ENCODE measurements at regions not wholly inside any gene's neighbourhood (a gene's known extent, or its start where the extent isn't known, plus 50 kb on each side); places are given as distances from the start of the nearest gene placed in this dataset.

- Mint-ChIP-seq H3K4me1 (ENCODE audit: low read depth) (peaks cover 55% of the 10 kb centered on the region), H3K27me3 (ENCODE audit: low read depth) (no peaks in the 10 kb centered on the region), H3K27ac (ENCODE audit: unreplicated experiment) (no peak overlapping the region), H3K4me3 (ENCODE audit: unreplicated experiment) (no peak overlapping the region), H3K36me3 (ENCODE audit: low read depth) (no peaks in the 10 kb centered on the region), H3K9me3 (ENCODE audit: low read depth) (no peaks in the 10 kb centered on the region)
- DNase-seq (ENCODE audit: low spot score), result no peak
- TF ChIP-seq CTCF (IDR thresholded peaks at IDR 0.05), result no peak
Measured at GRCh38 chr1:244967159-244967558, 102.8 kb upstream of the HNRNPU start.

GRCh38 chr1:244965185-244966030, 101.1 kb upstream of the HNRNPU start:
- peaks cover 48% of the 10 kb centered on the region for H3K4me1 Mint-ChIP-seq (ENCODE audit: low read depth)
- no peaks in the 10 kb centered on the region for H3K9me3 Mint-ChIP-seq (ENCODE audit: low read depth)
- peak overlapping the region; percentile 59 for H3K27ac Mint-ChIP-seq (ENCODE audit: unreplicated experiment)
- H3K4me3 Mint-ChIP-seq (ENCODE audit: unreplicated experiment), result no peak overlapping the region
- DNase-seq (ENCODE audit: low spot score), result no peak
- H3K36me3 Mint-ChIP-seq (ENCODE audit: low read depth), result no peaks in the 10 kb centered on the region
- TF ChIP-seq CTCF (IDR thresholded peaks at IDR 0.05), result no peak
- no peaks in the 10 kb centered on the region for H3K27me3 Mint-ChIP-seq (ENCODE audit: low read depth)

GRCh38 chr1:244964112-244964971, 100.0 kb upstream of the HNRNPU start:
- H3K4me1 Mint-ChIP-seq (ENCODE audit: low read depth), result peaks cover 44% of the 10 kb centered on the region
- no peak for TF ChIP-seq CTCF (IDR thresholded peaks at IDR 0.05)
- peak overlapping the region; percentile 93 for H3K27ac Mint-ChIP-seq (ENCODE audit: unreplicated experiment)
- no peaks in the 10 kb centered on the region for H3K9me3 Mint-ChIP-seq (ENCODE audit: low read depth)
- no peaks in the 10 kb centered on the region for H3K36me3 Mint-ChIP-seq (ENCODE audit: low read depth)
- no peaks in the 10 kb centered on the region for H3K27me3 Mint-ChIP-seq (ENCODE audit: low read depth)
- no peak for DNase-seq (ENCODE audit: low spot score)
- H3K4me3 Mint-ChIP-seq (ENCODE audit: unreplicated experiment), result peak overlapping the region; percentile 60

GRCh38 chr1:244963231-244963826, 99.0 kb upstream of the HNRNPU start:
- no peak for TF ChIP-seq CTCF (IDR thresholded peaks at IDR 0.05)
- H3K27me3 Mint-ChIP-seq (ENCODE audit: low read depth), result no peaks in the 10 kb centered on the region
- no peaks in the 10 kb centered on the region for H3K36me3 Mint-ChIP-seq (ENCODE audit: low read depth)
- H3K4me1 Mint-ChIP-seq (ENCODE audit: low read depth), result peaks cover 36% of the 10 kb centered on the region
- no peaks in the 10 kb centered on the region for H3K9me3 Mint-ChIP-seq (ENCODE audit: low read depth)
- no peak for DNase-seq (ENCODE audit: low spot score)
- H3K4me3 Mint-ChIP-seq (ENCODE audit: unreplicated experiment), result peak overlapping the region; percentile 60
- H3K27ac Mint-ChIP-seq (ENCODE audit: unreplicated experiment), result peak overlapping the region; percentile 93

- Mint-ChIP-seq H3K27me3 (ENCODE audit: low read depth) (no peaks in the 10 kb centered on the region), H3K27ac (ENCODE audit: unreplicated experiment) (no peak overlapping the region), H3K4me3 (ENCODE audit: unreplicated experiment) (no peak overlapping the region), H3K4me1 (ENCODE audit: low read depth) (peaks cover 32% of the 10 kb centered on the region), H3K36me3 (ENCODE audit: low read depth) (no peaks in the 10 kb centered on the region), H3K9me3 (ENCODE audit: low read depth) (no peaks in the 10 kb centered on the region)
- DNase-seq (ENCODE audit: low spot score), result no peak
- TF ChIP-seq CTCF (IDR thresholded peaks at IDR 0.05), result no peak
Measured at GRCh38 chr1:244962130-244962529, 97.8 kb upstream of the HNRNPU start.
